Smooth muscle cell (in vitro differentiated cells): ENCODE measurements at regions not wholly inside any gene's neighbourhood (a gene's known extent, or its start where the extent isn't known, plus 50 kb on each side); places are given as distances from the start of the nearest gene placed in this dataset.
A peak's percentile ranks its signal among the peaks of the same experiment; 100 is the strongest.

Source experiments
- DNase-seq: peaks from one replicate; lab custom pipeline; 2025; ENCODE audit not compliant: unreplicated experiment; lab: John Stamatoyannopoulos, UW
- H2AFZ ChIP-seq: fragments of 200-600 bp; sonication (generic); 2 replicates; pipeline ENCODE4 v1.6.0; 2016; ENCODE audit warnings: antibody characterized with exemption, low read depth, mild to moderate bottlenecking
- H3F3A ChIP-seq: fragments of 200-600 bp; sonication (generic); 2 replicates; pipeline ENCODE4 v1.6.0; 2017; ENCODE audit warnings: antibody characterized with exemption, low read depth
- H3K27ac ChIP-seq: fragments of 200-600 bp; sonication (generic); 2 replicates; pipeline ENCODE4 v1.5.1; 2016; ENCODE audit warnings: low read depth, mild to moderate bottlenecking
- H3K27me3 ChIP-seq: fragments of 200-600 bp; sonication (generic); 2 replicates; pipeline ENCODE4 v1.6.1; 2016; ENCODE audit warnings: low read depth, mild to moderate bottlenecking
- H3K36me3 ChIP-seq: fragments of 200-600 bp; sonication (generic); 2 replicates; pipeline ENCODE4 v1.5.1; 2016; ENCODE audit warnings: low read depth
- H3K4me1 ChIP-seq: fragments of 200-600 bp; sonication (generic); 2 replicates; pipeline ENCODE4 v1.5.1; 2016; ENCODE audit warnings: low read depth
- H3K4me2 ChIP-seq: fragments of 200-600 bp; sonication (generic); 2 replicates; pipeline ENCODE4 v1.6.0; 2016; ENCODE audit warnings: mild to moderate bottlenecking
- H3K4me3 ChIP-seq: fragments of 200-600 bp; sonication (generic); 2 replicates; pipeline ENCODE4 v1.5.1; 2016; ENCODE audit warnings: mild to moderate bottlenecking
- H3K79me2 ChIP-seq: fragments of 200-600 bp; sonication (generic); 2 replicates; pipeline ENCODE4 v1.6.0; 2016; ENCODE audit warnings: low read depth, mild to moderate bottlenecking
- H3K9ac ChIP-seq: fragments of 200-600 bp; sonication (generic); 2 replicates; pipeline ENCODE4 v1.6.0; 2016; ENCODE audit warnings: low read depth
- H3K9me3 ChIP-seq: fragments of 200-600 bp; sonication (generic); replicated peaks from 2 replicates; pipeline ENCODE4 v1.5.1; 2016; ENCODE audit warnings: low read depth
- H4K20me1 ChIP-seq: fragments of 200-600 bp; sonication (generic); 2 replicates; pipeline ENCODE4 v1.6.0; 2016; ENCODE audit warnings: low read depth
- WGBS: methylation state at CpG from one replicate; pipeline ENCODE4 v1.1.7; 2016; ENCODE audit warnings: low lambda C conversion rate; 5-methylcytosine and 5-hydroxymethylcytosine counted together
- TF ChIP-seq, protein P1 (sequence below): fragments of 200-600 bp; sonication (generic); IDR thresholded peaks from 2 replicates; pipeline ENCODE4 v1.5.1; 2017; ENCODE audit warnings: borderline replicate concordance, mild to moderate bottlenecking, antibody characterized with exemption; ENCODE audit not compliant: insufficient read depth, poor library complexity, severe bottlenecking

DNA sequence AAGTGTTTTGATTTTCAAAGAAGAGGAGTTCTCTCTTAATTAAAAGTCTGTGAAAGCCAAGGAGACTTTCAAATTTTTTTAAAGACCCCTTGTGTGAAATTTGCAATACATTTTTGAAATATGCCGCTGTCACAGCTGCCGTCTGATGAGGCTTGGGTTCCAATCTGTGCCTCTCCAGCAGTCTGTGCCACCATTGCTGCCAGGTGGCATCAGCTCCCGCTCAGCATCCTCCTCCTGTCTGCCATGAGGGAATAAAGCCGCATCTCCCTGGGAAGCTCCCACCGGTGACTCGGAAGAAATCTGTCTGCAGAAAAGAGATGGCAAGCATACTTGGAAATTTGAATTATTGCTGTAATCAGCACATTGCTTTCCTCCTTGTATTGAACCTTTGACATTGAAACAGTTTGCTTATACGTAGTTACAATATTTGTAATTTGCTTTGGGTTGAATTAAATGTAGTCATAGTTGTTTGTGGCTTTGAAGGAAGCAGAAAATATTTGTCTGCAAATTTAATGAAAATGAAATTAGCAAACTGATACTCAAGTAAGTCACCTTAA is 145.7 kb upstream of the SNX2 start:
- H3K4me2 ChIP-seq: no peak overlapping the region
- no peaks in the 10 kb centered on the region for H3K4me1 ChIP-seq
- no peaks in the 10 kb centered on the region for H3K36me3 ChIP-seq
- no peak overlapping the region for H3K27ac ChIP-seq
- no peaks in the 10 kb centered on the region for H3K27me3 ChIP-seq
- no peak overlapping the region for H3K9ac ChIP-seq
- TF ChIP-seq, protein P1, sequence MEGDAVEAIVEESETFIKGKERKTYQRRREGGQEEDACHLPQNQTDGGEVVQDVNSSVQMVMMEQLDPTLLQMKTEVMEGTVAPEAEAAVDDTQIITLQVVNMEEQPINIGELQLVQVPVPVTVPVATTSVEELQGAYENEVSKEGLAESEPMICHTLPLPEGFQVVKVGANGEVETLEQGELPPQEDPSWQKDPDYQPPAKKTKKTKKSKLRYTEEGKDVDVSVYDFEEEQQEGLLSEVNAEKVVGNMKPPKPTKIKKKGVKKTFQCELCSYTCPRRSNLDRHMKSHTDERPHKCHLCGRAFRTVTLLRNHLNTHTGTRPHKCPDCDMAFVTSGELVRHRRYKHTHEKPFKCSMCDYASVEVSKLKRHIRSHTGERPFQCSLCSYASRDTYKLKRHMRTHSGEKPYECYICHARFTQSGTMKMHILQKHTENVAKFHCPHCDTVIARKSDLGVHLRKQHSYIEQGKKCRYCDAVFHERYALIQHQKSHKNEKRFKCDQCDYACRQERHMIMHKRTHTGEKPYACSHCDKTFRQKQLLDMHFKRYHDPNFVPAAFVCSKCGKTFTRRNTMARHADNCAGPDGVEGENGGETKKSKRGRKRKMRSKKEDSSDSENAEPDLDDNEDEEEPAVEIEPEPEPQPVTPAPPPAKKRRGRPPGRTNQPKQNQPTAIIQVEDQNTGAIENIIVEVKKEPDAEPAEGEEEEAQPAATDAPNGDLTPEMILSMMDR: no peak
- no peaks in the 10 kb centered on the region for H4K20me1 ChIP-seq
- no peak for DNase-seq
- no peaks in the 10 kb centered on the region for H3K9me3 ChIP-seq
- no peaks in the 10 kb centered on the region for H3F3A ChIP-seq
- H2AFZ ChIP-seq: no peak overlapping the region
- WGBS: 96% methylated on average over 7 of the region's 7 CpGs
- H3K4me3 ChIP-seq: no peak overlapping the region
- H3K79me2 ChIP-seq: no peaks in the 10 kb centered on the region

DNA sequence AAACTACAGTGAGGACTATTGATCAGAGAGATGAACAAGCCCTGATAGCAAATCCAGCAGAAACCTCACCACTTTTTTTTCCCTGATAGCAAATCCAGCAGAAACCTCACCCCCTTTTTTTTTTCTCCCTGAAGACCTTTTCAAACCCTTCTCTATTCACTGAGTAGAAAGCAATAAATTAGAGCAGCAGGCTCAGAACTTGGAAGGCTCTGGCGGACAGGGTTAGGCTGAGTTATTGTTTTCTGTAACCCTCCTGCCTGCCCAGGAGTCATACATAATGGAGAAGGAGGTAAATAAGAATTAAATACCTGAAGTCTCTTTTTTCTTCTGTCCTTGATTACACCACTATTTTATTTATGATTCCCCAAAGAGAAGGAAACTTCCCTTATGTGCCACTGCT is 136.3 kb upstream of the SNX2 start:
- TF ChIP-seq, protein P1: no peak
- Histone ChIP-seq H3K27me3 (no peaks in the 10 kb centered on the region), H3K9me3 (no peaks in the 10 kb centered on the region), H3K79me2 (no peaks in the 10 kb centered on the region), H4K20me1 (no peaks in the 10 kb centered on the region), H3F3A (no peaks in the 10 kb centered on the region), H3K9ac (no peak overlapping the region), H2AFZ (no peak overlapping the region), H3K36me3 (no peaks in the 10 kb centered on the region), H3K4me3 (no peak overlapping the region), H3K4me1 (no peaks in the 10 kb centered on the region), H3K4me2 (no peak overlapping the region), H3K27ac (no peak overlapping the region)
- 96% methylated on average over 1 of the region's 1 CpG for WGBS
- DNase-seq: no peak

DNA sequence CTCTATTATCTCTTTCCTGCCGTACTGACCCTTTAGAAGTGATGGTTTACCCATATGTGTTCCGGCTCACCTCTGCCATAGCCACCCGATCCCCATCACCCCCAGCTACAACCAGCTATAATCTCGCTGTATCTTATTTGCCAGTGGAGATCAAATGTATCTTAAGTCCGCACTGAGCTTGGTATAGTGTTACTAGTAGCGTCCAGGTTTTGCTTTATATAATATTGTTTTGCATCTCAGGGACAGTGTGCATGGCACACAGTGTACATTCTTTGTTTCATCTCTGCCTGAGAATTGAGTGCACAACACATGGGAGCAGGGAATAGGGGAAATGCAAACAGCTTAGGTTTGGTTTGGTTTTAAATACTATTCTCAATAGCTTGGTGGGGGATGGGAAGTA is 135.8 kb upstream of the SNX2 start:
- Histone ChIP-seq H3K36me3 (no peaks in the 10 kb centered on the region), H3K4me3 (no peak overlapping the region), H3K79me2 (no peaks in the 10 kb centered on the region), H4K20me1 (no peaks in the 10 kb centered on the region), H3F3A (no peaks in the 10 kb centered on the region), H3K27ac (no peak overlapping the region), H3K9ac (no peak overlapping the region), H3K9me3 (no peaks in the 10 kb centered on the region), H2AFZ (no peak overlapping the region), H3K4me2 (no peak overlapping the region), H3K27me3 (no peaks in the 10 kb centered on the region), H3K4me1 (no peaks in the 10 kb centered on the region)
- WGBS: 98% methylated on average over 6 of the region's 6 CpGs
- TF ChIP-seq, protein P1: no peak
- no peak for DNase-seq

DNA sequence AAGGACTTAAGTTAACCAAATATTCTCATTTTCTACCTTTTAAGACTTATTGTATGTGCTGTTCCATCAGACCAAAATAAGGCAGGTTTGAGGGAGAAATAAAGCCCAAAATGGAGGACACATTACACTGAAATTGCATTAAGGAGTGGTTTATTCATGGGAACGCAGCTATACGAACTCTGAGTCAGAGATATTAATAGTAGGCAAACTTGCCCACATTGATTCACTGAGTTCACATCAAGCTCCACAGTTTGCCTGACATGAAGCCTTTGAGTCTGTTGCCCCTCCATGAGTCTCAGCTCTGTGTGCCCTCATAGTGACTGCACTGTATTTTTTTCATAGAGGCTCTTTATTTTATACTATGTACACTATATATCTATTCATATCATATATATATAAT is 135.0 kb upstream of the SNX2 start:
- H3K4me3 ChIP-seq: no peak overlapping the region
- no peaks in the 10 kb centered on the region for H3K79me2 ChIP-seq
- WGBS: 72% methylated on average over 2 of the region's 2 CpGs
- H3F3A ChIP-seq: no peaks in the 10 kb centered on the region
- no peak for DNase-seq
- peak overlapping the region; percentile 50 for H2AFZ ChIP-seq
- H3K4me1 ChIP-seq: no peaks in the 10 kb centered on the region
- no peaks in the 10 kb centered on the region for H3K36me3 ChIP-seq
- no peaks in the 10 kb centered on the region for H3K9me3 ChIP-seq
- no peak overlapping the region for H3K27ac ChIP-seq
- TF ChIP-seq, protein P1: no peak
- H3K9ac ChIP-seq: no peak overlapping the region
- H4K20me1 ChIP-seq: no peaks in the 10 kb centered on the region
- H3K27me3 ChIP-seq: no peaks in the 10 kb centered on the region
- H3K4me2 ChIP-seq: no peak overlapping the region
